Kasumi-1 (cell line): ENCODE measurements at regions not wholly inside any gene's neighbourhood (a gene's known extent, or its start where the extent isn't known, plus 50 kb on each side); places are given as distances from the start of the nearest gene placed in this dataset.

Source experiments
- DNase-seq, 2 experiments: peaks; one replicate each; lab custom pipeline; 2025; lab: John Stamatoyannopoulos, UW

GRCh38 chr4:14841801-14842768 lies 160.2 kb upstream of the CPEB2 start:
- DNase-seq, result no peak

GRCh38 chr4:14842964-14843630 lies 159.2 kb upstream of the CPEB2 start:
- DNase-seq, result no peak

DNA sequence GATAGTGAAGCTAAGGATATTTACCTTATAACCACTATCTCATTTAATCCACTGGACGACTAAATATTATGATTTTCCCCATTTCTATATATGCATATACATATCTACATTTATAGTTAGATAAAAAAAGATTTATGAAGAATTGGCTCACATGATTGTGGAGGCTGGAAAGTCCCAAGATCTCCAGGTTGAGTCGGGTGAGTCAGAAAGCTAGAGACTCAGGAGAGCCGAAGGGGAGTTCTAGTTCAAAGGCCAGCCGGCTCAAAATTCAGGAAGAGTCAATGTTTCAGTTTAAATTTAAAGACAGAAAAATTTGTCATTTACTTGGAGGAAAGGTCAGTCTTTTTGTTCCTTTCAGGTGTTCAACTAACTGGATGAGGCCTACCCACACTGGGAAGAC lies 158.2 kb upstream of the CPEB2 start:
- DNase-seq, result no peak

DNA sequence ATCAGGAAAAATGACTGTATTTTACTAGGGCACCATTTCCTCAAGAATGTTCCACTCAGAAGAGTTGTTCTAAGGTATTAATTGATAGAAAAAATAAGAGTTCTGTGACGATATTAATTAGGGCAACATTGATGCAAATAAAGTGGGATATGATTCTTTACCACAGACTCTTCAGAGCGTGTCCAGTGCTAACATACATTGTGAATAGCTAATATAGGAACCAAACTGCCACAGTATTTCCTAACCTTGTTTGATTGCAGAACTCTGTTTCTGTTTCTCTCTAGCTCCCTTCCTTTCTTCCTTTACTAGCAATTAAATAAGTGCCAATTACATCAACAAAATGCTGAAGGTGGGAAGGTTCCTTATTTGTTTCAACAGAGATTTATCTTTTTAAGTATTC lies 154.1 kb upstream of the CPEB2 start:
- DNase-seq, result no peak

DNA sequence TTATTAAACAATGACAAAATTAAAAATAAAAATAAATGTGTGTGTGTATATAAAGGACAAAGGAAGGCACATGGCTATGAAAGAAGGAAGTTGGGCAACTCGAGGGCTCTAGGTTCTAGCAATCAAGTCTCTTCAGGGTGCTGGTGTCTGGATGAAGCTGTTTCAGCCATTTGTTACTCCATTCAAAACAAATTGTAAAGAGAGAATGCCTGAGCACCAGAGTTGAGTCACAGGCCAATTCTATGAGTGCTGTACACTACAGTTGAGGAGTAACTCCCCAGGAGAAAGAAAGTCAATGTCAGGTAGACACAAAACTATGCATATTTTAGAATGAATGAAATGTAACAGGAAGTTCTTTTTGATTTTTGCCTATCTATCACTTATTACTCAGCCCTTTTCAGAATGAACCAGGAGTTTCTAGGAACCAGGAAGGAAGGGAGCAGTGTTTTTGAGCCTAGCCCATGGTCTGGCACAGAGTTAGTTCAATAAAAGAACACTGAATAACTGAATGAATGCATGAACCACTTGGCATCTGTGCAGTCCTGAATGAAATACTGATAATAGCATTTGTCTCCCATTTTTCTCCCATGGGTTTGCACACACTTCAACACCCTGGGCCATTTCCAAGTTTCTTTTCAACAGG lies 151.7 kb upstream of the CPEB2 start:
- peak; percentile 54 to 55 for DNase-seq

DNA sequence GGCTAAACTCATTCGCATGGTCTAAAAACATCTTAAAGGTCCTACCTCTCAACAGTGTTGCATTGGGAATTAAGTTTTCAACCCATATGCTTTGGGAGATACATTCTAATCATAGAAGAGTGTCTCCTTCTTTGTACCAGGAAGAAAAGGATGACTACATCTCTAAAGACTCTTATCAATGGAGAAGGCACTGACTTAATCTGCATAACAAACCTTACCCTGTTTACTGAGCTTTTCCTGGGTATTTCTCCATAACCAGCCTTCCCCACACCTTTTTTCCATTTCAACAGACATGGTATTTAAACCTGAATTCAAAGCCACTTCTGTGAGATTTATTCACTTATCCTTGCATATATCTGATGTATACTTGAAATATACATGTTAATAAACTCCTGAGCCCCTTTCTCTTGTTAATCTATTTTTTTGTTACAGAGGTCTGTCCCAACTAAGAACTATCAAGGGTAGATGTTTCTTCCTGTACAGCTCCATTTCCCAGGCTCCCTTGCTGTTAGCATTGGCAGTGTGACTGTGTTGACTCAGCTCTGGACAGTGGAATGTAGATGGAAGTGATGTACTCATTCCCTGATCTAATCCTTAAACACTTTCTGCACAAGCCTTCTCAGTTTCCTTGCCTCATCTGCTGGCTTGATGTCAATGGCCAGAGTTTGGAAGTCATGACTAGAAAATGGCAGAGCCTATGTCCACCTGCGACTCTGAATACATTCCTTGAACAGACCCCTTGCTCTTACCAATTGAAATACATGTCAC lies 148.9 kb upstream of the CPEB2 start:
- DNase-seq, result no peak

- DNase-seq, result no peak
These were observed 146.6 kb upstream of the CPEB2 start for GRCh38 chr4:14855719-14856061.

- peak; percentile 79 to 84 for DNase-seq
These were observed 146.0 kb upstream of the CPEB2 start for GRCh38 chr4:14856062-14856933.

DNA sequence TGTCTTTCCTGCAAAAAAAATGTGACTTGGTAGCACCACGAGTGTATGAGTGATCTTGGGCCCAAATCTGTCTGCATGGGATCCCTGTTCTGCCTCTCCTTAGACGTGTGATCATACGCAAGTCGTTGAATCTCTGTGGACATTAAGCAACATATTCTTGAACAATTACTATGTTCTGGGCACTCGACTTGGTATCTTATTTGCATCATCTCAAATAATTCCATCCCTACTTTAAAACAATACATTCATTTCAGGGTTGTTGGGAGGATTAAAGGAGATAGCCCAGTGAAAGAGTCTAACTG lies 145.4 kb upstream of the CPEB2 start:
- no peak for DNase-seq

DNA sequence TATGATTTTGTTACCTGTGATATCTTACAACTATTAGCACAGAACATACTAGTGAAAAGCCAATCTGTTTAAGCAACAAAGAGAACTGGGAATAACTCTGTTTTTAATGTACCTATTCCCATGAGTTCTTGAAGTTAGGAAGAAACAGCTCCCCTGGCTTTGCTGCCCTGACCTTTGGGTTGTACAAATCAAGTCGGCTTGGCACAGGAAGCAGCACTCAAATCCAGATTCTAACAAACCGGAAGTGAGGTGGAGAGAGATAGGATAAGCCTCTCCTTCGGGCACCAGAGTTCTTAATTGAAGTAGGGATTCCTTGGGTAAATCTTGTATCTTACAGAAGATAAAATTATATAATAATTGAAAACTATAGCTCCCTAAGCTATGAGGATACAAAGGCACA lies 144.8 kb upstream of the CPEB2 start:
- DNase-seq, result no peak

DNA sequence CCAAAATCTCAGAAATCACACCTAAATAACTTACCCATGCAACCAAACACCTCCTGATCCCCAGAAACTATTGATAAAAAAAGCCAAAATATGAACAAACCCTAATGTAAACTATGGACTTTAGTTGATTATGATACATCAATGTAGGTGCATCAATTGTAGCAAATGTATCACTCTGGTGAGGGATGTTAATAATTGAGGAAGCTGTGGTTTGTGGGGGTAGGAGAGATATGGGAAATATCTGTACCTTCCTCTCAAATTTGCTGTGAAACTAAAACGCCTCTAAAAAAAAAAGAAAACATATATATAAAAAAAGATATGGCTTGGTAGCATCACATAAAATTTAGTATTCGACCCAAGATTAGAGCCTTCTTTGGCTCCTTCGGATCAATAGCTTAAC lies 144.3 kb upstream of the CPEB2 start:
- DNase-seq, result peak; percentile 26 to 49

- no peak for DNase-seq
These were observed 139.4 kb upstream of the CPEB2 start for GRCh38 chr4:14862891-14863290.

- no peak for DNase-seq
These were observed 138.6 kb upstream of the CPEB2 start for GRCh38 chr4:14863418-14864364.

DNA sequence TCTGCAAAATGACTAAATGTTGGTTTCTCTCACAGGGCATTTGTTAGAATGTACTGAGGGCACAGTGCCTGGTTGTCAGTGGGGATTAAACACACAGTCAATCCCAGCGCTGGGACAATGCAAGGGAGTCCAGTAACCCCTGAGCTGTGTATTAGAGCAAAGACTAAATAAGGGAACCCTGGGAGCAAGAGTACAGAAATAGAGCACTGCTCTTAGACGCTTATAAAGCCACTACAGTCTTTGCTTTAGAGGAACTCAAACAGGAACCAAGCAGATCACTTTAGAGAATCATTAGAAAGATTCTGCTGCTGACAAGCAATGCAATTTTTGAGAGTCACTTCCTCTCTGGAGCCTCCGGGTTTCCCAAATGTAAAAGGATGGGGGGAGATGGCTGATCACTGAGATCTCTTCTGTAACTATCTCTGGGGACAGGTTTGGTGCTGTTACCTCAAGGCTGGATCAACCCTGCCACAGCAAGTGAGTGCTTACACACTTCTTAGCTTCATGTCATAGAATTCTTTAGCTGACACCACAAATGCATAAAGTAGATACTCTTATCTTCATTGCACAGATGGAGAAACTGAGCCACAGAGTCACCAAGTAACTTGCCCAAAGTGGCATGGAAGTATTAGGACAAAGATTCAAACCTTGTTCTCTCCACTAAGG lies 137.8 kb upstream of the CPEB2 start:
- DNase-seq, result peak; percentile 73 to 77

GRCh38 chr4:14865031-14865366 lies 137.3 kb upstream of the CPEB2 start:
- DNase-seq, result no peak

GRCh38 chr4:14865804-14866203 lies 136.5 kb upstream of the CPEB2 start:
- DNase-seq, result no peak

DNA sequence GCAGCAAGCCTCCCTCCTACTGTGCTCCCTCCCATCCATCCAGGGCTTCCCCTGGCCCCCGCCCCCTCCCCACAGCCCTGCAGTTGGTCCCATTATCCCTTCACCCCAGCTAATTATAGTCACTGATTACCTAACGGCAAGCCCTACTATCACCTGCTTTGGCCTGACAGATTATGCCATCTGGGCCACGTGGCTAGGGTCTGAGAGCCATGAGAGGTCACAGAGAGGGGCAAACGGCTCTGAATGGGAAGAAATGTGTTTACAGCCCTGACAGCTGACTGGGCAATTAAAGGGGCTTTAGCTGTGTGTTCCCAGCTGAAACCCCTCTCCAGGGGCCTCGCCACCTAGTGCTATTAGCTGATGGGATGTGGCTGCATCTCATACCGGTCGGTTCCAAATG lies 134.4 kb upstream of the CPEB2 start:
- no peak for DNase-seq

- DNase-seq, result no peak
These were observed 133.6 kb upstream of the CPEB2 start for GRCh38 chr4:14868426-14869395.
